Adipocyte (in vitro differentiated cells): ENCODE measurements at regions not wholly inside any gene's neighbourhood (a gene's known extent, or its start where the extent isn't known, plus 50 kb on each side); places are given as distances from the start of the nearest gene placed in this dataset.
A peak's percentile ranks its signal among the peaks of the same experiment; 100 is the strongest.

Experiments
- DNase-seq: peaks from one replicate; pipeline ENCODE4 v3.0.0-alpha.2; 2015; ENCODE audit warnings: low read depth
- H3K27me3 ChIP-seq: replicated peaks from 2 replicates; pipeline ENCODE4 v1.7.0; 2013; ENCODE audit warnings: mild to moderate bottlenecking, low read length, moderate library complexity; ENCODE audit not compliant: control insufficient read depth, insufficient read depth
- H3K36me3 ChIP-seq: 2 replicates; pipeline ENCODE4 v1.7.0; 2013; ENCODE audit warnings: low read length, mild to moderate bottlenecking, moderate library complexity; ENCODE audit not compliant: control insufficient read depth, insufficient read depth, severe bottlenecking
- H3K4me1 ChIP-seq: 2 replicates; pipeline ENCODE4 v1.7.0; 2013; ENCODE audit warnings: mild to moderate bottlenecking, low read length, moderate library complexity; ENCODE audit not compliant: control insufficient read depth, insufficient read depth
- H3K4me3 ChIP-seq: 2 replicates; pipeline ENCODE4 v1.7.0; 2013; ENCODE audit warnings: mild to moderate bottlenecking, low read length, moderate library complexity
- H3K9ac ChIP-seq: 2 replicates; pipeline ENCODE4 v1.7.0; 2013; ENCODE audit warnings: mild to moderate bottlenecking, low read length, moderate library complexity
- H3K9me3 ChIP-seq: 2 replicates; pipeline ENCODE4 v1.7.0; 2013; ENCODE audit warnings: mild to moderate bottlenecking, low read length, moderate library complexity; ENCODE audit not compliant: control insufficient read depth

GRCh38 chr5:143676802-143677201 lies 135.2 kb upstream of the HMHB1 start:
- no peak for DNase-seq
- Histone ChIP-seq H3K27me3 (no peaks in the 10 kb centered on the region), H3K9me3 (no peaks in the 10 kb centered on the region), H3K4me1 (peaks cover 10% of the 10 kb centered on the region), H3K4me3 (no peak overlapping the region), H3K9ac (no peak overlapping the region), H3K36me3 (no peaks in the 10 kb centered on the region)

- no peak for DNase-seq
- Histone ChIP-seq H3K4me1 (peaks cover 4% of the 10 kb centered on the region), H3K9ac (no peak overlapping the region), H3K4me3 (no peak overlapping the region), H3K27me3 (no peaks in the 10 kb centered on the region), H3K36me3 (no peaks in the 10 kb centered on the region), H3K9me3 (peaks cover 4% of the 10 kb centered on the region)
These were observed 137.5 kb upstream of the HMHB1 start for GRCh38 chr5:143674469-143674786.

- Histone ChIP-seq H3K36me3 (no peaks in the 10 kb centered on the region), H3K9me3 (peaks cover 4% of the 10 kb centered on the region), H3K9ac (no peak overlapping the region), H3K4me1 (peaks cover 4% of the 10 kb centered on the region), H3K4me3 (no peak overlapping the region), H3K27me3 (no peaks in the 10 kb centered on the region)
- DNase-seq = peak; percentile 20
These were observed 138.1 kb upstream of the HMHB1 start for GRCh38 chr5:143673676-143674468.

GRCh38 chr5:143672806-143673205 lies 139.2 kb upstream of the HMHB1 start:
- DNase-seq = no peak
- Histone ChIP-seq H3K9ac (no peak overlapping the region), H3K9me3 (peaks cover 4% of the 10 kb centered on the region), H3K4me1 (peaks cover 4% of the 10 kb centered on the region), H3K36me3 (no peaks in the 10 kb centered on the region), H3K27me3 (no peaks in the 10 kb centered on the region), H3K4me3 (no peak overlapping the region)

GRCh38 chr5:143671674-143672569 lies 140.0 kb upstream of the HMHB1 start:
- no peaks in the 10 kb centered on the region for H3K36me3 ChIP-seq

GRCh38 chr5:143671021-143671420 lies 140.9 kb upstream of the HMHB1 start:
- no peak for DNase-seq
- H3K4me3 ChIP-seq = no peak overlapping the region
- no peaks in the 10 kb centered on the region for H3K27me3 ChIP-seq
- no peak overlapping the region for H3K9ac ChIP-seq
- H3K9me3 ChIP-seq = peaks cover 4% of the 10 kb centered on the region
- peaks cover 4% of the 10 kb centered on the region for H3K4me1 ChIP-seq
- no peaks in the 10 kb centered on the region for H3K36me3 ChIP-seq

More at GRCh38 chr5:143671674-143672569, 140.0 kb upstream of the HMHB1 start:
- Histone ChIP-seq H3K4me3 (no peak overlapping the region), H3K9ac (no peak overlapping the region), H3K27me3 (no peaks in the 10 kb centered on the region), H3K9me3 (peaks cover 4% of the 10 kb centered on the region), H3K4me1 (peaks cover 4% of the 10 kb centered on the region)
- DNase-seq = no peak

- Histone ChIP-seq H3K27me3 (no peaks in the 10 kb centered on the region), H3K36me3 (no peaks in the 10 kb centered on the region), H3K4me1 (no peaks in the 10 kb centered on the region), H3K9me3 (peaks cover 4% of the 10 kb centered on the region), H3K4me3 (no peak overlapping the region), H3K9ac (no peak overlapping the region)
- no peak for DNase-seq
These were observed 146.1 kb upstream of the HMHB1 start for GRCh38 chr5:143665866-143666265.

GRCh38 chr5:143664623-143665022 lies 147.3 kb upstream of the HMHB1 start:
- no peak overlapping the region for H3K4me3 ChIP-seq
- H3K36me3 ChIP-seq = no peaks in the 10 kb centered on the region
- no peaks in the 10 kb centered on the region for H3K9me3 ChIP-seq
- no peaks in the 10 kb centered on the region for H3K27me3 ChIP-seq
- H3K9ac ChIP-seq = no peak overlapping the region
- H3K4me1 ChIP-seq = no peaks in the 10 kb centered on the region
- no peak for DNase-seq

- DNase-seq = no peak
- Histone ChIP-seq H3K9ac (no peak overlapping the region), H3K4me1 (no peaks in the 10 kb centered on the region), H3K36me3 (no peaks in the 10 kb centered on the region), H3K9me3 (no peaks in the 10 kb centered on the region), H3K4me3 (no peak overlapping the region), H3K27me3 (no peaks in the 10 kb centered on the region)
These were observed 148.1 kb upstream of the HMHB1 start for GRCh38 chr5:143663872-143664271.

- no peak overlapping the region for H3K9ac ChIP-seq
- no peak overlapping the region for H3K4me3 ChIP-seq
- no peaks in the 10 kb centered on the region for H3K27me3 ChIP-seq
- H3K9me3 ChIP-seq = no peaks in the 10 kb centered on the region
- H3K36me3 ChIP-seq = no peaks in the 10 kb centered on the region
- DNase-seq = no peak
- H3K4me1 ChIP-seq = no peaks in the 10 kb centered on the region
These were observed 149.9 kb upstream of the HMHB1 start for GRCh38 chr5:143662020-143662419.

GRCh38 chr5:143660625-143661024 lies 151.3 kb upstream of the HMHB1 start:
- no peaks in the 10 kb centered on the region for H3K36me3 ChIP-seq
- no peak for DNase-seq
- no peak overlapping the region for H3K9ac ChIP-seq
- no peaks in the 10 kb centered on the region for H3K9me3 ChIP-seq
- H3K4me1 ChIP-seq = no peaks in the 10 kb centered on the region
- no peak overlapping the region for H3K4me3 ChIP-seq
- no peaks in the 10 kb centered on the region for H3K27me3 ChIP-seq
